GM21723 (cell line): ENCODE measurements at regions not wholly inside any gene's neighbourhood (a gene's known extent, or its start where the extent isn't known, plus 50 kb on each side); places are given as distances from the start of the nearest gene placed in this dataset.

Experiments used
- ATAC-seq: cut with Tn5 transposase; IDR thresholded peaks from one replicate; pipeline ENCODE4 v1.9.1; 2021; ENCODE audit warnings: mild to moderate bottlenecking, moderate library complexity; ENCODE audit not compliant: unreplicated experiment

- ATAC-seq, result no peak
Observed at GRCh38 chr4:157889788-157890187, 283.0 kb downstream of the GASK1B start.

GRCh38 chr4:157888281-157888680 lies 284.5 kb downstream of the GASK1B start:
- no peak for ATAC-seq

- ATAC-seq, result no peak
Observed at GRCh38 chr4:157887316-157887715, 285.5 kb downstream of the GASK1B start.

- ATAC-seq, result no peak
Observed at GRCh38 chr4:157886645-157887044, 286.2 kb downstream of the GASK1B start.

- no peak for ATAC-seq
Observed at GRCh38 chr4:157885811-157886210, 287.0 kb downstream of the GASK1B start.

- ATAC-seq, result no peak
Observed at GRCh38 chr4:157882901-157883300, 289.9 kb downstream of the GASK1B start.

GRCh38 chr4:157880761-157881160 lies 292.1 kb downstream of the GASK1B start:
- no peak for ATAC-seq

- ATAC-seq, result no peak
Observed at GRCh38 chr4:157854819-157855218, 318.0 kb downstream of the GASK1B start.

GRCh38 chr4:157840648-157841047 lies 332.2 kb downstream of the GASK1B start:
- no peak for ATAC-seq

- ATAC-seq, result no peak
Observed at GRCh38 chr4:157840034-157840433, 332.8 kb downstream of the GASK1B start.

GRCh38 chr4:157838366-157838765 lies 334.5 kb downstream of the GASK1B start:
- ATAC-seq, result no peak

GRCh38 chr4:157837071-157837703 lies 335.6 kb downstream of the GASK1B start:
- no peak for ATAC-seq

GRCh38 chr4:157832596-157832995 lies 340.2 kb downstream of the GASK1B start:
- ATAC-seq, result no peak

GRCh38 chr4:157824021-157824420 lies 348.8 kb downstream of the GASK1B start:
- no peak for ATAC-seq

GRCh38 chr4:157821814-157822213 lies 351.0 kb downstream of the GASK1B start:
- no peak for ATAC-seq

GRCh38 chr4:157819693-157820464 lies 352.9 kb downstream of the GASK1B start:
- no peak for ATAC-seq

- ATAC-seq, result no peak
Observed at GRCh38 chr4:157818946-157819692, 353.7 kb downstream of the GASK1B start.

GRCh38 chr4:157810137-157810774 lies 362.6 kb downstream of the GASK1B start:
- ATAC-seq, result no peak

GRCh38 chr4:157808796-157809383 lies 363.9 kb downstream of the GASK1B start:
- no peak for ATAC-seq

GRCh38 chr4:157806184-157806583 lies 366.6 kb downstream of the GASK1B start:
- no peak for ATAC-seq

GRCh38 chr4:157804986-157805385 lies 367.8 kb downstream of the GASK1B start:
- ATAC-seq, result no peak
